ENCODE measurements at regions not wholly inside any gene's neighbourhood (a gene's known extent, or its start where the extent isn't known, plus 50 kb on each side); places are given as distances from the start of the nearest gene placed in this dataset.
A peak's percentile ranks its signal among the peaks of the same experiment; 100 is the strongest.
"Not testable (repeated sequence)": the region's sequence is repeated elsewhere in the genome, so short reads cannot be mapped to it uniquely, and the experiment has no call there.

DNA sequence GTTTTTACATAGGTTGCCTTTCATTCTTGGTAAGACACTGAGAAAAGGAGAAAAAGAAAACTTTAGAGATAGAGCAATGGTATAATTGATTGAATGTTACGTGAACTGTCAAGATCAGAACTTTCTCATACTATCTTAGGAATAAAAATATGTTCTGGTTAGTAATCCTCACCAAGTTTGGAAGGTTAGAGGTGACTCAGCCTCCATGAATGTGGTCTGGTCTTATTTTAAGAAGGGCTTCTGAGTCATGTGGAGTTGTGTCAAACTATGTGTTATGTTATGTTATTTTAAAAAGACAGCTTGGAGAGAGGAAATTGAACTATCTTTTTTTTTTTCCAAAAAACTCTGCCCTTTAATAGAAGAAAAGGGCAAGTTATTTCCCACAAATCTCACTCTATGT lies 458.6 kb upstream of the KLF6 start:
- H3K4me3 ChIP-seq (replicated peaks; ENCODE audit: low read depth, low read length): no peak overlapping the region
- TF ChIP-seq, protein P1, sequence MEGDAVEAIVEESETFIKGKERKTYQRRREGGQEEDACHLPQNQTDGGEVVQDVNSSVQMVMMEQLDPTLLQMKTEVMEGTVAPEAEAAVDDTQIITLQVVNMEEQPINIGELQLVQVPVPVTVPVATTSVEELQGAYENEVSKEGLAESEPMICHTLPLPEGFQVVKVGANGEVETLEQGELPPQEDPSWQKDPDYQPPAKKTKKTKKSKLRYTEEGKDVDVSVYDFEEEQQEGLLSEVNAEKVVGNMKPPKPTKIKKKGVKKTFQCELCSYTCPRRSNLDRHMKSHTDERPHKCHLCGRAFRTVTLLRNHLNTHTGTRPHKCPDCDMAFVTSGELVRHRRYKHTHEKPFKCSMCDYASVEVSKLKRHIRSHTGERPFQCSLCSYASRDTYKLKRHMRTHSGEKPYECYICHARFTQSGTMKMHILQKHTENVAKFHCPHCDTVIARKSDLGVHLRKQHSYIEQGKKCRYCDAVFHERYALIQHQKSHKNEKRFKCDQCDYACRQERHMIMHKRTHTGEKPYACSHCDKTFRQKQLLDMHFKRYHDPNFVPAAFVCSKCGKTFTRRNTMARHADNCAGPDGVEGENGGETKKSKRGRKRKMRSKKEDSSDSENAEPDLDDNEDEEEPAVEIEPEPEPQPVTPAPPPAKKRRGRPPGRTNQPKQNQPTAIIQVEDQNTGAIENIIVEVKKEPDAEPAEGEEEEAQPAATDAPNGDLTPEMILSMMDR (IDR thresholded peaks at IDR 0.05; ENCODE audit: low read depth, low read length, missing control alignments): no peak
- DNase-seq (ENCODE audit: extremely low read depth, low read depth): peak; percentile 94

DNA sequence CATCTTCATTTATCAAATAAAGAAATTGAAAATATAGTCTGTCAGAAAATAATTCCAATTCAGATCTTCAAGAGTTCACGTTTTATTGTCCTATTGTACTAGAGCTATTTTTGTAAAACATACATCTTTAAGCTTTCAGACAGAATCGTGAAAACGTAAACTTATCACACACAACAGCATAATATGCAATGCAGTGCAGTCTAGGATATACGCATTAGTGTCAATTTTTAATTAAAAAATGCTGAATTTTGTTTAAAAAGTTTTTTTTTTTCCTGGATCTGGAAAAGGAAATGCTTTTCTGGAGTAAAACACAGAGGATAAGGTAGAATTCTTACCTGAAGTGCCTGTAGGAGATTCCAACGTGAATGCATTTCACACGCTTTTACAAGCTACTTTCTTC lies 458.2 kb upstream of the KLF6 start:
- no peak overlapping the region for H3K4me3 ChIP-seq (replicated peaks; ENCODE audit: low read depth, low read length)
- DNase-seq (ENCODE audit: extremely low read depth, low read depth): no peak
- TF ChIP-seq, protein P1 (IDR thresholded peaks at IDR 0.05; ENCODE audit: low read depth, low read length, missing control alignments): no peak

DNA sequence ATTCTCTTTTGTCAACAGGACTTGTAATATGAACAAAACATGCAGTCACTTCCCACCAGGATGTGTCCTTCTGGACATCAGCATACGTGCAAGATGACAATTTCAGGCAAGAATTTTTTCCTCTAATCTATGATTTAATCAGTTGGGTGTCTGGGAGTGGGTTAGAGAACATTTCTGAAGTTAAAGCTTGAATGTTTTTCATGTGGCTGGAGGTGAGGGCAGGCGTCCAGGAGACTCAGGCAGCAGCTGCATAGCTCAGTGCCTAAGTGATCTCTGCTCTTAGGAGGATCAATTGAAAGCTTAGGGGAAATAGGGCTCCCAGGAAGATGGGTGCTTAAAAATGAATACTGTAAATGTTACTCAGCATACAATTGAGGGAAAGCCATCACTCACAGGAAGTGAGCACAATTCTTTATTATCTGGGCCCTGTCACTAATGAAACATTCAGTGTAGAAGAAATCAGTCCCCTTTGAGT lies 457.6 kb upstream of the KLF6 start:
- TF ChIP-seq, protein P1 (IDR thresholded peaks at IDR 0.05; ENCODE audit: low read depth, low read length, missing control alignments): no peak
- H3K4me3 ChIP-seq (replicated peaks; ENCODE audit: low read depth, low read length): peak overlapping the region; percentile 32
- peak; percentile 76 for DNase-seq (ENCODE audit: extremely low read depth, low read depth)

DNA sequence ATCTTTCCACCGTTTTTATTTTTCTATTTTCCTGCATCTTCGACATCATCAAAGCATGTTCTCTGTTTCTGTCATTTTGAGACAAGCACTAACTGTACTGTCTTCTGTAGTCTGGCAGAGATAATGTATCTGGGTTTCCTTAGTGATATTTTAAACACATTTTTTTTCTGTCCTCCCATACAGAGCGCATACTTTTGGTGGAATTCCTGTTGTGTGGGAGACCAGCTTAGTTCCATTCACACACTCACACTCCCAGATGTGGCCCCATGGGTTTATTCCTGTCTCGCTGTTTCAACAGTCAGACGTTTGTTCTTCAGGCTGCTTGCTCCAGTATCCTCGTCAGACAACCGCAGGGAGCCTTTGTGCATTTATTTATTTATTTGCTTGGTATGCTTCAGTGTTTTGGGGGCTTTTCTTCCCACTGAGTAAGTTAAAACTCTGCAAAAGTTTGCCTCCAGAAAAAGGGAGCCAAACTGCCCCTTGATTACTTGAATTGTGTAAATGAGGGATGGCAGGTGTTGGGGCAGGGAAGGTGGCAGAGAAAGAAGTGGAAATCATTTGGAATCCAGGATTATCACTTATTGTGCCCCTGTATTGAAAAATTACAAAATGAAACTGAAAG lies 456.8 kb upstream of the KLF6 start:
- peak; percentile 92 for DNase-seq (ENCODE audit: extremely low read depth, low read depth)
- TF ChIP-seq, protein P1 (IDR thresholded peaks at IDR 0.05; ENCODE audit: low read depth, low read length, missing control alignments): no peak
- H3K4me3 ChIP-seq (replicated peaks; ENCODE audit: low read depth, low read length): peak overlapping the region; percentile 32

DNA sequence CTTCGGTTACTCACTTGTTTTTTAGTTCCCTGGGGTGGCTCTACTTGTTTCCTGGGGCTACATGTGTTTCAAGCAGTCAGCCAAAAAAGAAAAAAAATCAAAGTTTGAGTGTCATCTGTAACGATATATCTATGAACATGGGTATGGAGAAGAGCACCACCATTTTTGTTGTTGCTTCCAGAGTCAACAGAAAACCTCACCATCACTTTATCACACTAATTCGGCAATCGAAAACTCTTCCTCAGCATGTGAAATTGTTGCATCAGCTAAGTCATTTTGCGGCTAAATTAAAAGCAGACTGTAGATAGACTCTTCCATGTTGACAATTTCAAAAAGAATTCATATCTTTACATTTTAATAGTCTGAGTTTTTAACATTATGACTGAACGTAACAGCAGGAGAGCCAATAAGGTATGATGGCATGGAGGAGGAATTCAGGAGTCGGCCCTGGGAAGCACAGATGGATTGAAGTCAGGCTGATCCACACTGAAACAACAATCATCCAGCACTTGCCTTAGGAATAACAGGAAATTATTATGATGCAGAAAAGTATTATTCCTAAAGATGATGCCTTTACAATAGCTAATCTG lies 455.7 kb upstream of the KLF6 start:
- no peak overlapping the region for H3K4me3 ChIP-seq (replicated peaks; ENCODE audit: low read depth, low read length)
- no peak for DNase-seq (ENCODE audit: extremely low read depth, low read depth)
- TF ChIP-seq, protein P1 (IDR thresholded peaks at IDR 0.05; ENCODE audit: low read depth, low read length, missing control alignments): no peak

GRCh38 chr10:4239186-4239585 lies 454.2 kb upstream of the KLF6 start:
- no peak overlapping the region for H3K4me3 ChIP-seq (replicated peaks; ENCODE audit: low read depth, low read length)
- TF ChIP-seq, protein P1 (IDR thresholded peaks at IDR 0.05; ENCODE audit: low read depth, low read length, missing control alignments): no peak
- no peak for DNase-seq (ENCODE audit: extremely low read depth, low read depth)

DNA sequence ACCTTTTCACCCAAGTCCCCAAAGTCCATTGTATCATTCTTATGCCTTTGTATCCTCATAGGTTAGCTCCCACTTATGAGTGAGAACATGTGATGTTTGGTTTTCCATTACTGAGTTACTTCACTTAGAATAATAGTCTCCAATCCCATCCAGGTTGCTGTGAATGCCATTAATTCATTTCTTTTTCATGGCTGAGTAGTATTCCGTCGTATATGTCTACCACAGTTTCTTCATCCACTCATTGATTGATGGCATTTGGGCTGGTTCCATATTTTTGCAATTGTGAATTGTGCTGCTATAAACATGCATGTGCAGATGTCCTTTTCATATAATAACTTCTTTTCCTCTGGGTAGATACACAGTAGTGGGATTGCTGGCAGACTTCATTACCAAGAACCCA lies 451.9 kb upstream of the KLF6 start:
- not testable (repeated sequence) for H3K4me3 ChIP-seq (replicated peaks; ENCODE audit: low read depth, low read length); DNase-seq (ENCODE audit: extremely low read depth, low read depth)
